NCI-H1694 (cell line): ENCODE measurements at regions not wholly inside any gene's neighbourhood (a gene's known extent, or its start where the extent isn't known, plus 50 kb on each side); places are given as distances from the start of the nearest gene placed in this dataset.

ENCODE experiments used
- DNase-seq: peaks from one replicate; lab custom pipeline; 2025; lab: John Stamatoyannopoulos, UW

DNA sequence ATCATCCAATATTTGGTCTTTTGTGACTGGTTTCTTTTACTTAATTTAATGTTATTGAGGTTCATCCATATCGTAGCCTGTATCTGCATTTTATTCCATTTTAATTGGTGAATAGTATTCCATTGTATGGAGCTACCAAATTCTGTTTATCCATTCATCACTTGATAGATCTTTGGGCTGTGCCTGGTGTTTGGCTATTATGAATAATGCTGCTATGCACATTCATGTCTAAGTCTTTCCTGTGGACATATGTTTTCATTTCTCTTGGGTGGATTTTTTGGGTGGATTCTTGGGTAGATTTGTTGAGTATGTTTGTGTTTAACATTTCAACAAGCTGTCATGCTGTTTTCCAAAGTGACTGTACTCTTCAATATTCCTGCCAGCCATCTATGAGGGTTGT is 52.5 kb upstream of the NEDD4L start:
- DNase-seq, result no peak

GRCh38 chr18:57989536-57989935 is 54.5 kb upstream of the NEDD4L start:
- DNase-seq, result no peak

GRCh38 chr18:57984490-57985115 is 59.4 kb upstream of the NEDD4L start:
- DNase-seq, result no peak

DNA sequence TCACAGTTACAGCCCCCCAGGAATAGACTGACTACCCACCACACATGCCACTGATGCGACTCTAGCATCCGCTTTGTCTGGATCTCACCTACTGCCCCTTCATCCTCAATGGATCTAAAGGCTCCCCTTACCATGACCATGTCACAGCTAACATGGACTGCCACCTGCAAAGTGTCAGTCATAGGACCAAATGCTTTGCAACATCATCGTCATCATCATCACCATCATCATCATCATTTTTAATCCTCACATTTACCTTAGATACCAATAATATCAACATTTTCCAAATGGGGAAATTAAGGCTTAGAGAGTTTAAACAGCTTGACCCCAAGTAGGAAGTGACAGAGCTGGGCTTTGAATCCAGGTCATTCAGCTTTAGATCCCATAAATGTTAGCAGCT is 60.1 kb upstream of the NEDD4L start:
- DNase-seq, result no peak

- no peak for DNase-seq
These were observed 60.6 kb upstream of the NEDD4L start for GRCh38 chr18:57983472-57983871.

GRCh38 chr18:57982372-57983021 is 61.5 kb upstream of the NEDD4L start:
- no peak for DNase-seq

DNA sequence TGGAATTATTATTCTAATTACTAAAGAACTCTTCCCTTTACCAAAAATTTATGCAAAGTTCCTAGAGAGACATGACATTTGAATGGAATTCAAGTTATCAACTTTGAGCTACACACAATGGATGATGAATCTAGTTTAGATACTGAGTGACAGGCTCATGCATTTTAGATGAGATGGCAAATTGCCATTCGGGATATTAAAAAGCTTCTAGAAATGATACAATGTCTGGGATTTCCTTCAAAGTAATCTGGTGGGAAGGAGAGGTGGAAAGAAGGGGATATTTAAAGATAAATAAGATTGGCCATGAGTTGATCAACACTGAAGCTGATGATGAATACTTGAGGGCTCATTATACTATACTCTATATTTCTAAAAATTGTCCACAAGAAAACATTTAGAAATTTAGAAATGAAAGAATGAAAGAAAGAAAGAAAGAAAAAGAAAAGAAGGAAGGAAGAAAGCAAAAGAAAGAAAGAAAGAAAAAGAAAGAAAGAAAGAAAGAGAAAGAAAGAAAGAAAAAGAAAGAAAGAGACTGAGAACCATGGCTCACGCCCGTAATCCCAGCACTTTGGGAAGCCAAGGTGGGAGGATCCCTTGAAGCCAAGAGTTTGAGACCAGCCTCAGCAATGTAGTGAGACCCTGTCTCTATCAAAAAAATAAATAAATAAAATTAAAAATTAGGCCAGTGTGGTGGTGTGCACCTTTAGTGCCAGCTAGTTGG is 62.6 kb upstream of the NEDD4L start:
- DNase-seq, result no peak

DNA sequence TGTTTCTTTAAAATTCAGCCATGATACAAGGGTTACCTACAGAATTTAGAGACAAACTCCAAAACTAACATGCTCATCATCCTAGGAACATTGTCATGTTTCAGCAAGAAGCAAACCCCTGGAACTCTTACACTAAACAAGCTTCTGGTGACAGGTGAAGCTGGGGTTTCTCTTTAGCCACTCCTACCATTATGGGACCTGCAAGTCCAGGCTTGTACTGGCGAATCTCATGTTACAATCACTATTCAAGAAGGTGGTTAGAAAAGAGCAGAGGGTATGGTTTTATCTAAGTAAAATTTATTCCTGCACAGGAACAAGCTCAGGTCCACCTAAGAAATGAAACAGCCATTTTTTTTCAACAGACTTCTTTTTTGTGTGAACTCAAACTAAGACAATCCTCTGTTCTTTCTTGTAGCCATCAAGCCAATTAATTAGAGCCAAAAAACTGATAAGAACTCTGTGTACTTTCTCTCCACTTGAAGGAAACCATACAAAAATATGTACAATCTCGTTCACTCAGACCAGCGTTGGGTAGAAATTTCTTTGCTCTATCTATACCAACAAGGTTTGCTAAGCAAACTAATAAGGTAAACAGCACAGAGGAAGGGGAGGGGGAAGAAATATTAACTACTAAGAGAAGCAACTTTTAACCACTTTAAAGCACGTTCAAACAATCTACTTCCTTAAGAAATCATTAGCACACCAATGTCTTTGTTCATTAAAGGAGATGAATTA is 63.3 kb upstream of the NEDD4L start:
- DNase-seq, result no peak

DNA sequence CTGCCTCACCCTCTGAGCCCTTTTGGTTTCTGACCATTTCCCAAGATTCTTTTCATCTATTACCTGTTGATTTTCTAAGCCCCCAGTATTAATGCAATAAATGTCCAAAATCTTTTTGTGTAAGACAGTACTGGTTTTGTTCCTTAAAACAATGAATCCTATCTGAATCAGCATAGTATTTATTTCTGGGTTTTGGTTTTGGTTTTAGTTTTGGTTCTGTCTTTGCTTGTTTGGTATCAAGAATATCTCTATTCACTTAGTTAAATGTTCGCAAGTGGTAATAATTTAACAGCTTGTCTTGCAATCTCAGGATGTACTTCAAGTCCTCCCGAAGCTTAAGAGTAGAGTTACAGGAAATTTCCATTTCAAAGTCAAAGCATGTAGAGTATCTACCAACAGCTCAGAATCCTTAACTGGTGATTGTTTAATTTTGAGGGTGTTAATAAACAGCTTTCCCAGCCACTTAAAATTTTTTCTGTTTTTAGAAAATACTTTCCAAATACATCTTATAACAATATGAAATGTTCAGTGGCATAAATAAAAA is 67.7 kb upstream of the NEDD4L start:
- DNase-seq, result no peak

DNA sequence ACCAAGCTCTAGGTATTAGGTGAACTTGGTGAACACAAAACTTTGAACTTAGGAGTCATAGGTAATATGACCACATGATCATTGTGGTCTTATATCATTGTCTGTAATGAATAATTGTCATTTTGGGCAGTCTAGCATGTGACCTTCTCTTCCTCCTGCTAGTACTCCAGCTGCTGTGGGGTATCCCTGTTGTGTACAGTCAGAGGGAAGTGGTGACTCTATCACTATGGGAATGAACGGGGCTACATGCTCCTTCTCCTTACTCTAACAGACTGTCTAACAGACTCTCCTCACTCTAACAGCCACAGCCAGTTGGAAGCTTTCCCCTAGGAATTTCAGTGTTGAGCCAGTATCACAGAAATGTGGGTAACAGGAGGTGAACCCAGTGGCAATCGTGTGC is 68.2 kb upstream of the NEDD4L start:
- DNase-seq, result no peak

DNA sequence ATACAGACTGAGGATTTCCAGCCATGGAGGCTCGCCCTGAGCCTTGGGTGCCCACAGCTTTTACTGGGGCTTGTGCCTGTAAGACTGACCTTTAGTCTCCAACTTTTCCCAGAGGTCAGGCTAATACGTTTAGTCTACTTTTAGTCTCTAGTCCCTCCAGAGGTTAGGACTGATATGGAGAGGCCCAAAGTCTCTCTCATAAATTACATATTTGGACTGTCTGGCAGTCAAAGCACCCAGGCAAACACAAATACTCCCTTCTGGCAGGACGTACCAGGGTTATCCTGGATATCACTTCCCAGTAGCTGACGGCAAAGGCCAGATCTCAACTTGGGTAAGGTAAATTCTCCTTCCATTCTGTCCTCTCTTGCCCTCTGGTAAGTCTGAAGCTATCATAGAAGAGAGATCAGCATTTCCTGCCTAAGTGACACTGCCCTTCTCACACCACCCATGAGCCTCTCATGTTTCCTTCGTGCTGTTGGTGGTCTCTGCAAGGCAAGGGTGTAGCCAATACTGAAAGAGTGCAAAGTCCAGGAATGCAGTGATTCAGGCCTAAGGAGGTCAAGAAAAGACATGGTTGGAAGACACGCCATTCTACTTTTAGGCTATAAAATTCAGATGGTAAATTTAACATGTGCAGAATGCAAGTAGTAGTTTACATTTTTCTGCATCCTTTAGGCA is 69.3 kb upstream of the NEDD4L start:
- DNase-seq, result no peak

DNA sequence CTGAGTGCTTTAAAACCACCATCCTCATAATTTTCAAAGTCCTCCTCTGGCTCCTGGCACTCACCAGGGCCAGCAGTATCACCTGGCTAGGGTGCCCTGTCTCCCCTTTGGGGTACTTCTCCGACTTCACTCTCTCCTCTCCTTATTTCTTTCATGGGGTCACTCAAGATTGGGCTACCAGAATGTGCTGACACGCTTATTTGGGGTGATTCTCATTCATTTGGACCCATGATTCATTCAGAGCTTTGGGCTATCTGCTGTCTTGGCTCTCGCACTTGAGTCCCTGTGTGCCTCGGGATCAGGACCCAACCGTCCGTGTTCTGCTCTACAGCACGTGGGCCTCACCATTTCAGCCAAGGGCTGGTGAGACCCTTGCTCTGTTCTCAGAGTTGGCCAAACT is 70.1 kb upstream of the NEDD4L start:
- DNase-seq, result no peak

DNA sequence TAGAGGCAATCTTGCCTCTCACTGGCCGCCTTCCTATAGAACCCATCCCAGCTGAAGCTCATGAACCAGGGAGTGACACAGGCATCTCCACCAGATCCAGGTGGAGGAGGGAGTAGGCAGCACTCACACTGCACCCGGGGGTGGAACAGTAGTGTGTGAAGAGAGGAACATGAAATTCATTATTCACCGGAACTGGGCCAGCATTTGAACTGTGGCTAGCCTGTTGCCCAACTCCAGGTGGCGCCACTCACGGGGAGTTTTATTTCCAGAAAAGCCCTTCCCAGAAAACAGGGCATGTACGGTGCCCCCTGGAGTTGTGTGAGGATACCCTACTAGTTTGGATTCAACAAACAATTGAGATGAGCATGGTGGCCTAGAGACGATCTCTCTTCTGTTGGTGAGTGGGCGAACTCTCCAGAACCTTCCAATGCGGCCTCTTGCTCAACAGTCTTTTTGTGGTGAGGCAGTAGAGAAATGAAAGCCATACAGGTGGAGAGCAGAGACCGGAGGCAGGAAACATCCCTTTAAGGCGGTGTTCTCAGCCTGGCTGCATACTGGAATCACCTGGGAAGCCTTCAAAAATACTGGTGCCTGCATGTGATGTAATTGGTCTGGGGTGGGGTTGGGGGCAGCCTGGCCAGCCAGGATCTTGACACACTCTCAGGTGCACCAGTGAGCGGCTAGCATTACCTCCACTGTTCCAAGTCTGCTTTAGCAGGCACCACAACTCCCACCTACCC is 73.5 kb upstream of the NEDD4L start:
- DNase-seq, result no peak

GRCh38 chr18:57969824-57970223 is 74.2 kb upstream of the NEDD4L start:
- no peak for DNase-seq

DNA sequence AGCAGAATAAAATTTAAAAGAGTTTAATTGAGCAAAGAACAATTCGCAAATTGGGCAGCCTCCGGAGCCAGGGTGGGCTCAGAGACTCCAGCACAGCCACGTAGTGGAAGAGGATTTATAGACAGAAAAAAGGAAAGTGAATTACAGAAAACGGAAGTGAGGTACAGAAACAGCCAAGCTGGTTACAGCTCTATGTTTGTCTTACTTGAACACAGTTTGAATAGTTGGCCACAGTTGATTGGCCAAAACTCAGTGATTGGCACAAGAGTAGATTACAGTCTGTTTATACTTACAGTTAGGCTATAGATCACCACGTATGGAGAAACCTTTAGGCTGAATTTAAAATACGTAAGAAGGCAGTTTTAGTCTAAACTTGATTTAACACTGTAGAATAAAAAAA is 78.8 kb upstream of the NEDD4L start:
- DNase-seq, result no peak

- DNase-seq, result no peak
These were observed 82.0 kb upstream of the NEDD4L start for GRCh38 chr18:57961876-57962505.

DNA sequence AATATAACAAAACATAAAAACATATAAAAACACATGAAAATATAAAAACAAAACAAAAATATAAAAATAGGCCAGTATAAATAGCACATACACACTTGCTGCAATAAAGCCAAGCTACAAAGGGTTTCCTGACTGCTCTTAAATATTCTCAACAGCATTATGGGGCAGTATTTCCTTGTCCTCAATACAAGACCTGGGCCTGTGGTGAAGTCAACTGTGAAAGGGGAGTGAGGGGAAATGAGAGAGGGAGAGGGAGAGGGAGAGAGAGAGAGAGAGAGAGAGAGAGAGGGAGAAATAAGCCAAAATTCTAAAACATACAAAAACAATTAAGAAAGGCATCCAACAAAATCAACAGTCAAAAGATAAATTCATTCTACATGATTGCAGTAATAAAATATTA is 82.6 kb upstream of the NEDD4L start:
- no peak for DNase-seq

DNA sequence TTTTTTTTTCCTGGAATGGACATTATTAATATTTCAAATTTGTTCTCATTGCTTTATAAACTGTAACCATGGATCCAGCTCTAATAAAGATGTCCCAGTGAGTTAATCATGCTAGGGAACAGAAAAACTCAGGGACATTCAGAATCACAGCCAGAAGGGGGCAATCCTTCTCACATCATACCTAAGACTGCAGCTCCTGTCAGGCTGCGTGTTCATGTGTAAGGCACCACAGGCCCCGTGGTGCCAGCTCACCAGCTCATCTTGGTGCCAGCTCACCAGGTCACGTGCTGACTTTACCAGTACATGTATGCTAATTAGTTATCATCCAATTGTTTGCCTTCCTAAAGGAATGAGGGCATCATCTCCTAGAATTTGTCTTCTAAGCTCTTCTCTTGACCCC is 84.7 kb upstream of the NEDD4L start:
- DNase-seq, result peak; percentile 20

DNA sequence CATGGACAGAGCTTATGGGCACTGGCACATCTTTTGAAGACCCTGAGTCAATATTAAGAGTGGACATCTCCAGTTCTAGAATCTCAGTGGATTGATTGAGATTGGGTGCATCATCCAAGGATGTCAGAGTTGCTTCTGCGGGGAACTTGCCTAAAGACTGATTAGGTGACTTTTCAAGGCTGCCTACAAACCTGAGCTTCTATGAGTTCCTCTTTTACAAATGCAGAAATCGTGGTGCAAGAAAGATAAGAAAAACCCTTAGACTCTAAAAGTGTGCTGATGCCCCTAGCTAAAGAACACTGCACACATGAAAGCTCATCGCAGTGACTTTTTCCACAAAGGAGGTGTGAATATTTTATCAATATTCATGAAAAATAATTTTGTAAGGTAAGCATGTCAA is 86.8 kb upstream of the NEDD4L start:
- no peak for DNase-seq

GRCh38 chr18:57956491-57956890 is 87.5 kb upstream of the NEDD4L start:
- DNase-seq, result no peak

DNA sequence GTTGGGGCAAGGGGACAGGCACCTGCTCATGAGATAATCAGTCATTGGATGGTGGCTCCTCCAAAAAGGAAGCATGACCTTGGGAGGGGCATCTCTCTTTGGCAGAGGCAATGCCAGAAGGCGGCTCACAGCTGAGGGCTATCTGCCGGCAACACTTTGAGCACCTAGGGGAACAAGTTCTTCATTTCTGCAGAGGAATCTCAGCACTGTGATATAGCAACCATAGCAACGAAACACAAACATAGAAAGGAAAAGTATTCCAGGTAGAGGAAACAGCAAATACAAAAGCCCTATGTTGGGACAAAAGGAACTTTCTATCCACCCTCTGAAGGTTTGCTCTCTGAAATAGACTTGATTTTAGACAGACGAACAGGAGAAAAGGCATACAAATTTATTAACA is 89.1 kb upstream of the NEDD4L start:
- no peak for DNase-seq
